CD4-positive, alpha-beta T cell treated with Interleukin-15 for 1 hour (primary cell): ENCODE measurements at regions not wholly inside any gene's neighbourhood (a gene's known extent, or its start where the extent isn't known, plus 50 kb on each side); places are given as distances from the start of the nearest gene placed in this dataset.
"Not testable (repeated sequence)": the region's sequence is repeated elsewhere in the genome, so short reads cannot be mapped to it uniquely, and the experiment has no call there.

Experiments used
- DNase-seq: peaks from one replicate; pipeline ENCODE4 v3.0.0-alpha.2; 2020

GRCh38 chr4:79603681-79604080, 195.7 kb upstream of the GK2 start:
- no peak for DNase-seq

- DNase-seq, result no peak
These were observed 191.7 kb upstream of the GK2 start for GRCh38 chr4:79599691-79600090.

GRCh38 chr4:79598801-79599200, 190.8 kb upstream of the GK2 start:
- no peak for DNase-seq

- DNase-seq, result no peak
These were observed 190.2 kb upstream of the GK2 start for GRCh38 chr4:79598214-79598613.

GRCh38 chr4:79597266-79597665, 189.2 kb upstream of the GK2 start:
- no peak for DNase-seq

- not testable (repeated sequence) for DNase-seq
These were observed 184.2 kb upstream of the GK2 start for GRCh38 chr4:79592218-79592617.

- DNase-seq, result no peak
These were observed 180.7 kb upstream of the GK2 start for GRCh38 chr4:79588679-79589078.

- not testable (repeated sequence) for DNase-seq
These were observed 179.2 kb upstream of the GK2 start for GRCh38 chr4:79587207-79587606.

GRCh38 chr4:79585834-79586233, 177.8 kb upstream of the GK2 start:
- no peak for DNase-seq

GRCh38 chr4:79585330-79585729, 177.3 kb upstream of the GK2 start:
- no peak for DNase-seq

- no peak for DNase-seq
These were observed 176.9 kb upstream of the GK2 start for GRCh38 chr4:79584902-79585301.

GRCh38 chr4:79584352-79584751, 176.3 kb upstream of the GK2 start:
- DNase-seq, result no peak

GRCh38 chr4:79578606-79579005, 170.6 kb upstream of the GK2 start:
- DNase-seq, result peak; percentile 32

- DNase-seq, result no peak
These were observed 168.4 kb upstream of the GK2 start for GRCh38 chr4:79576429-79576753.

- no peak for DNase-seq
These were observed 167.8 kb upstream of the GK2 start for GRCh38 chr4:79575709-79576428.

GRCh38 chr4:79574741-79575451, 166.9 kb upstream of the GK2 start:
- DNase-seq, result no peak

GRCh38 chr4:79563219-79563618, 155.2 kb upstream of the GK2 start:
- DNase-seq, result no peak

GRCh38 chr4:79561751-79562150, 153.7 kb upstream of the GK2 start:
- DNase-seq, result no peak

GRCh38 chr4:79559398-79559797, 151.4 kb upstream of the GK2 start:
- DNase-seq, result not testable (repeated sequence)

- DNase-seq, result no peak
These were observed 144.3 kb upstream of the GK2 start for GRCh38 chr4:79552311-79552710.

- no peak for DNase-seq
These were observed 143.5 kb upstream of the GK2 start for GRCh38 chr4:79551555-79551954.

- DNase-seq, result no peak
These were observed 139.8 kb upstream of the GK2 start for GRCh38 chr4:79547851-79548250.

- not testable (repeated sequence) for DNase-seq
These were observed 137.3 kb upstream of the GK2 start for GRCh38 chr4:79545292-79545691.

- DNase-seq, result no peak
These were observed 132.1 kb upstream of the GK2 start for GRCh38 chr4:79540143-79540542.

GRCh38 chr4:79535516-79535915, 127.5 kb upstream of the GK2 start:
- no peak for DNase-seq
